Subcutaneous abdominal adipose tissue (tissue), 5 donors: ENCODE measurements at regions not wholly inside any gene's neighbourhood (a gene's known extent, or its start where the extent isn't known, plus 50 kb on each side); places are given as distances from the start of the nearest gene placed in this dataset.
"Not testable (repeated sequence)": the region's sequence is repeated elsewhere in the genome, so short reads cannot be mapped to it uniquely, and the experiment has no call there.

Experiments used
- H3K27ac ChIP-seq: one replicate; pipeline ENCODE4 v1.7.0; 2013; ENCODE audit warnings: low read depth, mild to moderate bottlenecking, inconsistent platforms, low read length, moderate library complexity
- H3K27me3 ChIP-seq, 5 donors: one replicate each; pipeline ENCODE4 v1.7.0; 2013; ENCODE audit warnings: low read length in 5 of 5, inconsistent platforms in 1 of 5; ENCODE audit not compliant: control insufficient read depth in 5 of 5, insufficient read depth in 4 of 5
- H3K36me3 ChIP-seq, 5 donors: one replicate each; pipeline ENCODE4 v1.7.0; 2013; ENCODE audit warnings: low read length in 5 of 5; ENCODE audit not compliant: control insufficient read depth in 5 of 5, insufficient read depth in 5 of 5
- H3K4me1 ChIP-seq, 5 donors: one replicate each; pipeline ENCODE4 v1.7.0; 2013; ENCODE audit warnings: low read length in 5 of 5, mild to moderate bottlenecking in 3 of 5, moderate library complexity in 1 of 5; ENCODE audit not compliant: control insufficient read depth in 5 of 5, insufficient read depth in 5 of 5
- H3K4me3 ChIP-seq, 5 donors: one replicate each; pipeline ENCODE4 v1.7.0; 2013; ENCODE audit warnings: low read length in 5 of 5, low read depth in 1 of 5
- H3K9ac ChIP-seq, 5 donors: one replicate each; pipeline ENCODE4 v1.7.0; 2013; ENCODE audit warnings: low read length in 5 of 5, mild to moderate bottlenecking in 4 of 5, moderate library complexity in 3 of 5
- H3K9me3 ChIP-seq, 5 donors: one replicate each; pipeline ENCODE4 v1.7.0; 2013; ENCODE audit warnings: low read length in 5 of 5; ENCODE audit not compliant: control insufficient read depth in 5 of 5
- donor health status: healthy.
- donor health status: healthy.
- donor health status: healthy.
- donor health status: healthy.
- donor health status: healthy.

DNA sequence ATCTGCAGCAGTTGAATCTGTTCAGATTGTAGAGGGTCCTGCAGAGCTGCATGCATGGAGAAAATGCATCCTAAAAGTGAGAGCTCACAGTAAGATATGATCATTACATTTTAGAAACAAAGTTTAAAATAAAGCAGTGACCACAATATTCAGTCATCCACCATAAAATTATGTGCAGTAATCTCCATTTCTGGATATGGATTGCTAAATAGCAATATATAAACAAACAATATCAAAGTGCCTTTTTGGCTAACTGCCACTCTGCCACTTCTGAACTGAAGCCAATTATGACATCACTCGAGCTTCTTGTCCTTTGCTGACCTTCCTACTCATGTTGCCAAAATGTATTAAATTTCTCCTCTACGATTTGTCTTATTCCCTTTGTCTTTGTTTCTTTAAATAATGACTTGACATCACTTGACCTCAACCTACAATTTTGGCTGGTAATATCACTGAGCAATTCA lies 262.0 kb upstream of the CXADR start:
- no peak overlapping the region for H3K4me3 ChIP-seq

DNA sequence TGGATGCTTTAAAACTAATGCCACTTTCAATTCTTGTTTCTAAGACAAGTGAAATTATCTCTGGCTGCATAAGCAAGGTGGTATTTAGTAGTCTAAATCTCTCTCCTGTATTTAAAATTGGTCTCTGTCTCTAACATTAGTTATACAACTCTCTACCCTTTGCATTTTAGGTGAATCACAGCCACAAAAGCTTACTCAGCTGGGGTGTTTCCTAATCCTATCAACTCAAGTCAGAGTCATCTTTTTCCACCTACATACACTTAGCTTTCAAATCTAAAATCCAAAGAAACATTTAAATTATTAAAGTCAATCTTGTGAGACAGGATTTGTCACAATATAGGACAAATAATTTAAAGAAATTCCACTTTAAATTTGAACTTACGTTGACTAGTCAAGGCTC lies 255.1 kb upstream of the CXADR start:
- Histone ChIP-seq H3K36me3 (no peaks in the 10 kb centered on the region), H3K27ac (no peak overlapping the region), H3K4me3 (no peak overlapping the region), H3K27me3 (no peaks in the 10 kb centered on the region), H3K4me1 (no peaks in the 10 kb centered on the region), H3K9me3 (no peaks in the 10 kb centered on the region), H3K9ac (no peak overlapping the region)

More for the DNA sequence above, 262.0 kb upstream of the CXADR start:
- H3K4me1 ChIP-seq: peaks cover 0 to 7% (median 0%) of the 10 kb centered on the region in 5 donors
- H3K27me3 ChIP-seq: no peaks in the 10 kb centered on the region
- no peaks in the 10 kb centered on the region for H3K9me3 ChIP-seq
- H3K9ac ChIP-seq: no peak overlapping the region
- no peak overlapping the region for H3K27ac ChIP-seq
- H3K36me3 ChIP-seq: no peaks in the 10 kb centered on the region

DNA sequence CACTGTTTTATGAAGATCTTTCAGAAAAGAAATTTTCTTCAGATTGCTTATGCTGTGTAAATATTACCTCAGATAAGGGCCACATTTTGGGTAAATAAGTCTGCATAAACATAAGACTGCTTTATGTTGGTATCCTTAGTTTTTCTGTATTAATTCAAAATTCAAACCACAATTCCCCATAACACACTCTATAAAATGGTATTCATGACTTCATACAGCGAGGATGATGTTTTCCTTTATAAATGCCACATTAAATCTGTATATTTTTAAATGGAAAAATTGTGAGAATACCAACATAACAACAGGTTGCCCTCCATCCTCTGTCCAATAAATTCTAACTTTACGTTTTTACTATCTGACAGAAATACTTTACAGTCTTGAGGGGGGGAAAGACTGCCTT lies 248.7 kb upstream of the CXADR start:
- Histone ChIP-seq H3K9ac (no peak overlapping the region), H3K9me3 (no peaks in the 10 kb centered on the region), H3K4me1 (no peaks in the 10 kb centered on the region), H3K36me3 (no peaks in the 10 kb centered on the region), H3K27me3 (no peaks in the 10 kb centered on the region), H3K4me3 (no peak overlapping the region), H3K27ac (no peak overlapping the region)

DNA sequence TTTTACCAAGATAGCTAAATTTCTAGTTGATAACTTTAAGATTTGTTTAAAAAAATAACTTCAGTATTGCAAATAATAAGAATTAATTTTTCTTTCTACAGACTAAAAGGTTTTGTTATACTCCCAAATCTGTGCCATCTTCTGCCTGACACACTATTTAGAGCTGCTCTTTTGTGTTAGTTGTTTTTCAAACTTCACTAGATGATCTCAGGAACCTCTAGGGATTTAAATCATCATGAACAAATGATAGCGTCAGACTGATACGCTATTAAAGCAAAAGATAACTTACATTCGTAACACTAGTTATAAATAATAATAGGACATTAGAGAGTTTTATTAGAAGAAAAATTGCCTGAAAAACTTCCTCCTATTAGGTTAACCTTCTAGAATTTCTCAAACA lies 243.1 kb upstream of the CXADR start:
- no peaks in the 10 kb centered on the region for H3K36me3 ChIP-seq
- no peak overlapping the region for H3K4me3 ChIP-seq
- H3K9ac ChIP-seq: no peak overlapping the region
- H3K27ac ChIP-seq: no peak overlapping the region
- H3K4me1 ChIP-seq: peaks cover 0 to 6% (median 0%) of the 10 kb centered on the region in 5 donors
- no peaks in the 10 kb centered on the region for H3K9me3 ChIP-seq
- H3K27me3 ChIP-seq: no peaks in the 10 kb centered on the region

DNA sequence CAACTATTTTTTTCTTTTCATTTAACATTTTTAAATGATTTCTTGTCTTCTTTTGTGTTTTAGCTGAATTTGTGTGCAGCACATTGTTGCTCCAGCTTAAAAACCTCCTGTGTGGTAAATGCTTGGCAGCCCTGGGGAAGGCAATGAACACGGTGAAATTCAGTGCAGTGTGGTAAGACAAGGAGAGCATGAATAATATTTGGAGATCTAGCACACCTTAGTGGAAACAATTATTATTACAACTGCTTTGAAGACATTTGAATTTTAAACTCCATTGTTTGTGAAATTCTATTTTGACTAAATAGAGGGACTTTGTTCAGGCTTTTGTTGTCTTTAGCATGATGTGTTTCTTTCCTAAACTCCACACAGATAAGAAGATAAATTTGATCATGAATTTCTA lies 242.6 kb upstream of the CXADR start:
- Histone ChIP-seq H3K9ac (no peak overlapping the region), H3K36me3 (no peaks in the 10 kb centered on the region), H3K4me1 (peaks cover 0 to 6% (median 0%) of the 10 kb centered on the region in 5 donors), H3K4me3 (no peak overlapping the region), H3K27ac (no peak overlapping the region), H3K9me3 (no peaks in the 10 kb centered on the region), H3K27me3 (no peaks in the 10 kb centered on the region)

DNA sequence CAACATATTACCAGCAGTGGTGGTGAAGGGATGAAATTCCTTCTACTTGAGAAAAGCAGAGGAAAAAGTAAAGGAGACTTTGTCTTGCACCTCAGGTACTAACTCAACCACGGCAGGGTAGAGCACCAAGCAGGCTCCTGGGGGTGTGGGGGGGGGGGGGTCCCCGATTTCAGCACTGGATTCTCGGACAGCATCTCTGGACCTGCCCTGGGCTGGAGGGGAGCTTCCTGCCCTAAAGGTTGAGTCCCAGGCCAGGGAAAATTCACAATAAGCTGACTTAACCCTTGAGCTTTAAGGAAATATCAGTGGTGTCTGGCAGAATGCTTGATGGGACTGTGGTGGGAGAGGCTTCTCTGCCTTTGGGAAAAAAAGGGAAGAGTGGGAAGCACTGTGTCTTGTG lies 233.2 kb upstream of the CXADR start:
- Histone ChIP-seq H3K4me3 (no peak overlapping the region), H3K4me1 (no peaks in the 10 kb centered on the region), H3K9ac (no peak overlapping the region), H3K27me3 (no peaks in the 10 kb centered on the region), H3K27ac (no peak overlapping the region), H3K36me3 (no peaks in the 10 kb centered on the region), H3K9me3 (peaks cover 0 to 35% (median 13%) of the 10 kb centered on the region in 5 donors)

DNA sequence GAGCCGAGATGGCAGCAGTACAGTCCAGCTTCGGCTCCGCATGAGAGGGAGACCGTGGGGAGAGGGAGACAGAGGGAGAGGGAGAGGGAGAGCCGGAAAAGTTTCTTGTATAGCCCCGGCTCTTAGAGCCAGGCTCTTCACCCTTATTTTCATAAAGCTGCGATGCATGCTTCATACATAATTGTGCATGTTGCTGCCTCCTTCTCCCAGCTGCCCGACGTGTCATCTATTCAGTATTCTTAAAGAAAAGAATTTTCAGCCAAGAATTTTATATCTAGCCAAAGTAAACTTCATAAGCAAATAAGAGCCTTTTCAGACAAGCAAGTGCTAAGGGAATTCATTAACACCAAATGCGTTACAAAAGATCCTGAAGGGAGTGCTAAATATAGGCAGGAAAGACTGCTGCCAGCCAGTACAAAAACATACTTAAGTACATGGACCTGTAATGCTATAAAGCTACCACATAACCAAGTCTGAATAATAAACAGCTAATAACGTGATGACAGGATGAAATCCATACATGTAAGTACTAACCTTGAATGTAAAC lies 219.8 kb upstream of the CXADR start:
- not testable (repeated sequence) for H3K27ac ChIP-seq, H3K4me1 ChIP-seq, H3K9ac ChIP-seq, H3K36me3 ChIP-seq, H3K27me3 ChIP-seq, H3K4me3 ChIP-seq
- H3K9me3 ChIP-seq: peaks cover 9 to 30% (median 21%) of the 10 kb centered on the region in 5 donors

DNA sequence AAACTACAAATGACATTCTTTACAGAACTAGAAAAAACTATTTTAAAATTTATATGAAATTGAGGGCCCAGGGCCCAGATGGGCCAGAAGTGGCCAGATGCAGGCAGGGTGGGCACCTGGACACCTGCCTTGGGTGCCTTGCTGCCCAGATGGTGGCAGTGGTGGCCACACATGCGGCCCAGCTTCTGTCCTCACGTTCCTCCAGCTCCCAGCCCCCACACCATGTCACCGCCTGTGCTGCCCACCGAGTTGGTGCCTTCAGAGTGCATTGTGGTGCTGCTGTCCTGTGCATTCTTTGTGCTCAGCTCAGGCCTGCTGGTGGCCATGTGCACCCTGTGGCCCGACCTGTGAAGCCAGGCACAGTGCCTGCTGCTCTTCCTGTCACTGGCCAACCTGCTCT lies 216.8 kb upstream of the CXADR start:
- Histone ChIP-seq H3K9me3 (peaks cover 9 to 34% (median 26%) of the 10 kb centered on the region in 5 donors), H3K4me1 (no peaks in the 10 kb centered on the region), H3K27ac (no peak overlapping the region), H3K36me3 (no peaks in the 10 kb centered on the region), H3K4me3 (peak overlapping the region in 2 of 5 donors; percentile 6 to 13), H3K27me3 (no peaks in the 10 kb centered on the region), H3K9ac (no peak overlapping the region)

DNA sequence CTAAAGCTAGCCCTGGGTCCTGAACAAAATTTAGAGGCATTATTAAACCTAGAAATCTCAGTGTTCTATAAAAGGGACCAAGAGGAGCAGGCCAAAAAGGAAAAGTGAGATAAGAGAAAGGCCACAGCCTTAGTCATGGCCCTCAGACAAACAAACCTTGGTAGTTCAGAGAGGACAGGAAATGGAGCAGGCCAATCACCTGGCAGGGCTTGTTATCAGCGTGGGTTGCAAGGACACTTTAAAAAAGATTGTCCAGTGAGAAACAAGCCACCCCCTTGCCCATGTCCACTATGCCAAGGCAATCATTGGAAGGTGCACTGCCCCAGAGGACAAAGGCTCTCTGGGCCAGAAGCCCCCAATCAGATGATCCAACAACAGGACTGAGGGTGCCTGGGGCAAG lies 213.3 kb upstream of the CXADR start:
- H3K27me3 ChIP-seq, H3K36me3 ChIP-seq, H3K27ac ChIP-seq, H3K4me3 ChIP-seq, H3K4me1 ChIP-seq, H3K9ac ChIP-seq: not testable (repeated sequence)
- peaks cover 9 to 26% (median 23%) of the 10 kb centered on the region in 5 donors for H3K9me3 ChIP-seq

DNA sequence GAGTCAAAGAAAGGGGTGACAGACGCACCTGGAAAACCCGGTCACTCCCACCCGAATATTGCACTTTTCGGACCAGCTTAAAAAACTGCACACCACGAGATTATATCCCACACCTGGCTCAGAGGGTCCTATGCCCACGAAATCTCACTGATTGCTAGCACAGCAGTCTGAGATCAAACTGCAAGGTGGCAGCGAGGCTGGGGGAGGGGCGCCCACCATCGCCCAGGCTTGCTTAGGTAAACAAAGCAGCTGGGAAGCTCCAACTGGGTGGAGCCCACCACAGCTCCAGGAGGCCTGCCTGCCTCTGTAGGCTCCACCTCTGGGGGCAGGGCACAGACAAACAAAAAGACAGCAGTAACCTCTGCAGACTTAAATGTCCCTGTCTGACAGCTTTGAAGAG lies 185.1 kb upstream of the CXADR start:
- H3K36me3 ChIP-seq, H3K9me3 ChIP-seq, H3K9ac ChIP-seq, H3K4me3 ChIP-seq, H3K4me1 ChIP-seq, H3K27me3 ChIP-seq, H3K27ac ChIP-seq: not testable (repeated sequence)

DNA sequence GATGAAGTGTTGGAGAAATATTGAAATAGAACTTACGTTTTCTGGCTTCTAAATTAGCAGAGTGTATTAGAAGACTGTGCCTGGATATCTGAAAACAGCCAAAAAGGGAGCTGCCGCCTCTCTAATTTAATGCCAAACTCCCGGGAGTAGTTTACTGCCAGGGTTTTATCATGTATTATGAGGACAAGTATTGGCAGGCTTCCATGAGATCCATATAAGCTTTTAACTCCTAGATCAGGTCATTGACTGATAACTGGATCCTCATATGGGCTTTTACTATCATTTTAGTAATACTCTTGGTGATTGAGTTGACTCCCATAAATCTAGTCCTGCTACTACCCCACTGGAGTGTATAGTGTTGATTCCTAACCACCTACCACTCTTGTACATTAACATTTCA lies 178.4 kb upstream of the CXADR start:
- Histone ChIP-seq H3K4me1 (no peaks in the 10 kb centered on the region), H3K9ac (no peak overlapping the region), H3K27ac (no peak overlapping the region), H3K9me3 (no peaks in the 10 kb centered on the region), H3K27me3 (no peaks in the 10 kb centered on the region), H3K36me3 (no peaks in the 10 kb centered on the region), H3K4me3 (no peak overlapping the region)
